Testis (tissue), 2 donors: ENCODE measurements at regions not wholly inside any gene's neighbourhood (a gene's known extent, or its start where the extent isn't known, plus 50 kb on each side); places are given as distances from the start of the nearest gene placed in this dataset.

ENCODE experiments used
- POLR2A ChIP-seq: fragments of 450-650 bp; IDR thresholded peaks from one replicate; pipeline ENCODE4 v1.6.1; 2017; ENCODE audit warnings: antibody characterized with exemption, mild to moderate bottlenecking, moderate library complexity
- TF ChIP-seq, protein P1 (sequence below), 3 experiments: fragments of 450-650 bp in 2 of 3; fragments of 200-600 bp in 1 of 3; sonication (generic) in 1 of 3; IDR thresholded peaks; one replicate each; pipeline ENCODE4 v1.5.1; 2016 to 2019; ENCODE audit warnings: antibody characterized with exemption in 3 of 3, mild to moderate bottlenecking in 2 of 3, moderate library complexity in 1 of 3

DNA sequence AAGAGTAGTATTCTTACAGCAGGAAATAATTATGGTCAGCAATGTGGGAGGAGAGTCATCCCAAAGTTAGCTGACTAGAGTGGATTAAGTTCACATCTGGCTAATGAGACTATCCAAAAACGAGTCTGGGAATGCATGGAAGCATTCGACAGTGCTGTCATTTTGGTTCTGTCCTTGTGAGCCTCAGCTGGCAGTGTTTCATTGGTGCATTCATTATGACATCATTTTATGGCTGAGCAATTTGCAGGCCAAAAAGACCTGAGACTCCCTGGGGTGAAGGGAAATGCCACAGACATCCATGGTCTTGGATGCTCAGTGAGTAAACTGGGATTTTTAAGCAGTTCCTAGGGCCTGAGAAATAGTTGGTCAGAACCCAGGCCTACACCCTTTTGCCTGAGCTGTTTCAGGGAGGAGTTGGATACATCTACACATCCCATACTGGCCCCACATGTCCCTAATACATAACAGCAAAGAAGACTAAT lies 196.4 kb upstream of the CCN2 start:
- TF ChIP-seq, protein P1, sequence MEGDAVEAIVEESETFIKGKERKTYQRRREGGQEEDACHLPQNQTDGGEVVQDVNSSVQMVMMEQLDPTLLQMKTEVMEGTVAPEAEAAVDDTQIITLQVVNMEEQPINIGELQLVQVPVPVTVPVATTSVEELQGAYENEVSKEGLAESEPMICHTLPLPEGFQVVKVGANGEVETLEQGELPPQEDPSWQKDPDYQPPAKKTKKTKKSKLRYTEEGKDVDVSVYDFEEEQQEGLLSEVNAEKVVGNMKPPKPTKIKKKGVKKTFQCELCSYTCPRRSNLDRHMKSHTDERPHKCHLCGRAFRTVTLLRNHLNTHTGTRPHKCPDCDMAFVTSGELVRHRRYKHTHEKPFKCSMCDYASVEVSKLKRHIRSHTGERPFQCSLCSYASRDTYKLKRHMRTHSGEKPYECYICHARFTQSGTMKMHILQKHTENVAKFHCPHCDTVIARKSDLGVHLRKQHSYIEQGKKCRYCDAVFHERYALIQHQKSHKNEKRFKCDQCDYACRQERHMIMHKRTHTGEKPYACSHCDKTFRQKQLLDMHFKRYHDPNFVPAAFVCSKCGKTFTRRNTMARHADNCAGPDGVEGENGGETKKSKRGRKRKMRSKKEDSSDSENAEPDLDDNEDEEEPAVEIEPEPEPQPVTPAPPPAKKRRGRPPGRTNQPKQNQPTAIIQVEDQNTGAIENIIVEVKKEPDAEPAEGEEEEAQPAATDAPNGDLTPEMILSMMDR (IDR thresholded peaks at IDR 0.05), result no peak
- TF ChIP-seq POLR2A, result no peak
